GM18909 (cell line): ENCODE measurements at regions not wholly inside any gene's neighbourhood (a gene's known extent, or its start where the extent isn't known, plus 50 kb on each side); places are given as distances from the start of the nearest gene placed in this dataset.

Experiments
- ATAC-seq: cut with Tn5 transposase; IDR thresholded peaks from one replicate; pipeline ENCODE4 v1.9.1; 2021; ENCODE audit warnings: mild to moderate bottlenecking; ENCODE audit not compliant: unreplicated experiment, poor library complexity

GRCh38 chr16:65944361-65944760 lies 422.1 kb upstream of the CDH5 start:
- ATAC-seq = no peak

GRCh38 chr16:65940711-65941110 lies 425.8 kb upstream of the CDH5 start:
- ATAC-seq = no peak

GRCh38 chr16:65938083-65938482 lies 428.4 kb upstream of the CDH5 start:
- no peak for ATAC-seq

- no peak for ATAC-seq
These were observed 429.0 kb upstream of the CDH5 start for GRCh38 chr16:65937455-65937854.

- ATAC-seq = no peak
These were observed 430.4 kb upstream of the CDH5 start for GRCh38 chr16:65936096-65936495.

- ATAC-seq = no peak
These were observed 432.0 kb upstream of the CDH5 start for GRCh38 chr16:65934443-65934842.

GRCh38 chr16:65933703-65934102 lies 432.8 kb upstream of the CDH5 start:
- ATAC-seq = no peak

GRCh38 chr16:65932350-65933072 lies 434.0 kb upstream of the CDH5 start:
- ATAC-seq = no peak

- no peak for ATAC-seq
These were observed 443.6 kb upstream of the CDH5 start for GRCh38 chr16:65922923-65923322.

- no peak for ATAC-seq
These were observed 446.5 kb upstream of the CDH5 start for GRCh38 chr16:65919986-65920376.

GRCh38 chr16:65919145-65919985 lies 447.1 kb upstream of the CDH5 start:
- ATAC-seq = no peak

- ATAC-seq = no peak
These were observed 449.0 kb upstream of the CDH5 start for GRCh38 chr16:65917466-65917865.

- no peak for ATAC-seq
These were observed 449.5 kb upstream of the CDH5 start for GRCh38 chr16:65916995-65917394.

GRCh38 chr16:65910291-65910690 lies 456.2 kb upstream of the CDH5 start:
- no peak for ATAC-seq

- ATAC-seq = no peak
These were observed 457.0 kb upstream of the CDH5 start for GRCh38 chr16:65909310-65910050.

- ATAC-seq = no peak
These were observed 457.9 kb upstream of the CDH5 start for GRCh38 chr16:65908568-65908967.

- no peak for ATAC-seq
These were observed 461.2 kb upstream of the CDH5 start for GRCh38 chr16:65905331-65905730.

- ATAC-seq = no peak
These were observed 469.9 kb upstream of the CDH5 start for GRCh38 chr16:65896448-65897153.

- no peak for ATAC-seq
These were observed 470.6 kb upstream of the CDH5 start for GRCh38 chr16:65895906-65896305.

GRCh38 chr16:65895486-65895885 lies 471.0 kb upstream of the CDH5 start:
- no peak for ATAC-seq
